OCI-LY7 (cell line): ENCODE measurements at regions not wholly inside any gene's neighbourhood (a gene's known extent, or its start where the extent isn't known, plus 50 kb on each side); places are given as distances from the start of the nearest gene placed in this dataset.
"Not testable (repeated sequence)": the region's sequence is repeated elsewhere in the genome, so short reads cannot be mapped to it uniquely, and the experiment has no call there.

Source experiments
- BruUV-seq: library from RNA; stranded (reverse); fragments of 400-500 nt; replicated peaks from 2 replicates; lab custom pipeline; 2021; lab: Mats Ljungman, UMichigan
- CTCF ChIA-PET: fragments of 300-600 bp; sonication (Branson Sonifier 250); formaldehyde crosslinking; loops from one replicate; lab custom pipeline; 2022; ENCODE audit warnings: antibody characterized with exemption; ENCODE audit not compliant: unreplicated experiment; lab: Charles Lee
- POLR2A ChIA-PET: fragments of 300-600 bp; sonication (Branson Sonifier 250); formaldehyde crosslinking; loops from one replicate; lab custom pipeline; 2022; ENCODE audit warnings: antibody characterized with exemption; lab: Charles Lee
- DNase-seq: peaks from one replicate; pipeline ENCODE4 v3.0.0-alpha.2; 2015; ENCODE audit warnings: low spot score
- H2AFZ ChIP-seq: fragments of 200-600 bp; sonication (generic), shearing (Covaris generic); 2 replicates; pipeline ENCODE4 v1.6.1; 2014; ENCODE audit warnings: mild to moderate bottlenecking, antibody characterized with exemption, low read length, moderate library complexity
- H3K27ac ChIP-seq: fragments of 200-600 bp; sonication (generic); 2 replicates; pipeline ENCODE4 v1.5.1; 2014; ENCODE audit warnings: mixed run types, low read depth, mild to moderate bottlenecking, moderate library complexity, low read length, inconsistent platforms; ENCODE audit not compliant: poor library complexity, severe bottlenecking
- H3K36me3 ChIP-seq: fragments of 200-600 bp; sonication (generic); 2 replicates; pipeline ENCODE4 v1.6.1; 2014; ENCODE audit warnings: mild to moderate bottlenecking, antibody characterized with exemption, low read length, moderate library complexity, mixed read lengths; ENCODE audit not compliant: insufficient read depth
- H3K4me1 ChIP-seq: fragments of 200-600 bp; sonication (generic); 2 replicates; pipeline ENCODE4 v1.5.1; 2014; ENCODE audit warnings: mild to moderate bottlenecking, low read length; ENCODE audit not compliant: insufficient read depth, poor library complexity, severe bottlenecking
- H3K4me2 ChIP-seq: fragments of 200-600 bp; sonication (generic); 2 replicates; pipeline ENCODE4 v1.6.1; 2014; ENCODE audit warnings: mild to moderate bottlenecking, low read length
- H3K4me3 ChIP-seq: fragments of 200-600 bp; sonication (generic); 2 replicates; pipeline ENCODE4 v1.5.1; 2014; ENCODE audit warnings: mild to moderate bottlenecking, low read depth, low read length; ENCODE audit not compliant: poor library complexity, severe bottlenecking
- H3K79me2 ChIP-seq: fragments of 200-600 bp; sonication (generic); 2 replicates; pipeline ENCODE4 v1.6.1; 2016; ENCODE audit warnings: low read depth, mild to moderate bottlenecking, low read length, moderate library complexity, mixed read lengths; ENCODE audit not compliant: insufficient read depth
- H3K9me2 ChIP-seq: fragments of 200-600 bp; sonication (generic); 2 replicates; pipeline ENCODE4 v1.6.1; 2016; ENCODE audit warnings: mild to moderate bottlenecking, low read length, mixed read lengths; ENCODE audit not compliant: insufficient read depth
- H3K9me3 ChIP-seq: fragments of 200-600 bp; sonication (generic); 2 replicates; pipeline ENCODE4 v1.6.1; 2014; ENCODE audit warnings: mild to moderate bottlenecking, mixed run types, low read length, mixed read lengths
- H4K20me1 ChIP-seq: fragments of 200-600 bp; sonication (generic); 2 replicates; pipeline ENCODE4 v1.6.1; 2014; ENCODE audit warnings: mild to moderate bottlenecking, antibody characterized with exemption, low read length, moderate library complexity, mixed read lengths; ENCODE audit not compliant: insufficient read depth
- CTCF ChIP-seq: fragments of 200-600 bp; sonication (generic); conservative IDR thresholded peaks from 2 replicates; pipeline ENCODE4 v1.5.1; 2014; ENCODE audit warnings: mild to moderate bottlenecking, antibody characterized with exemption, low read length, moderate library complexity, mixed read lengths
- EZH2phosphoT487 ChIP-seq: fragments of 200-600 bp; sonication (generic); IDR thresholded peaks from 2 replicates; pipeline ENCODE4 v1.6.1; 2018; ENCODE audit warnings: low read depth, borderline replicate concordance, mild to moderate bottlenecking, mixed run types, antibody characterized with exemption, low read length, moderate library complexity, mixed read lengths
- intact Hi-C: fragments of 100-400 bp; cut with micrococcal nuclease; formaldehyde crosslinking; loops from one replicate; pipeline ENCODE4 v1.10.0; 2022; ENCODE audit not compliant: unreplicated experiment

GRCh38 chr2:160756481-160756880 is 262.9 kb upstream of the RBMS1 start:
- Histone ChIP-seq H3K9me3 (no peaks in the 10 kb centered on the region), H3K9me2 (no peaks in the 10 kb centered on the region; the same call in 1 of the 2 replicates), H3K27ac (no peak overlapping the region), H2AFZ (no peak overlapping the region), H4K20me1 (no peaks in the 10 kb centered on the region), H3K79me2 (no peaks in the 10 kb centered on the region), H3K4me2 (no peak overlapping the region), H3K4me1 (no peaks in the 10 kb centered on the region), H3K4me3 (no peak overlapping the region), H3K36me3 (no peaks in the 10 kb centered on the region)
- TF ChIP-seq CTCF (no peak), EZH2phosphoT487 (no peak)
- POLR2A ChIA-PET, result no interaction called here
- BruUV-seq, result no TSS peak
- CTCF ChIA-PET, result no interaction called here
- DNase-seq, result no peak
- intact Hi-C loops, result no loop called here

GRCh38 chr2:160762493-160763128 is 269.0 kb upstream of the RBMS1 start:
- H3K36me3 ChIP-seq, H3K4me3 ChIP-seq, H3K27ac ChIP-seq, CTCF ChIA-PET, H3K9me3 ChIP-seq, H4K20me1 ChIP-seq, H3K4me1 ChIP-seq, H3K9me2 ChIP-seq, H3K79me2 ChIP-seq, DNase-seq, BruUV-seq, H2AFZ ChIP-seq, intact Hi-C loops, H3K4me2 ChIP-seq: not testable (repeated sequence)
- POLR2A ChIA-PET, result interaction anchor here (0.7 to 1.7 kb wide), 2 partner anchors 13 to 27 kb away, joined by 3 to 5 read pairs; no protein-coding TSS in a partner anchor

- no peaks in the 10 kb centered on the region for H3K79me2 ChIP-seq
- H4K20me1 ChIP-seq, result no peaks in the 10 kb centered on the region
- no peaks in the 10 kb centered on the region for H3K36me3 ChIP-seq
- no peak overlapping the region for H3K27ac ChIP-seq
- no peak overlapping the region for H3K4me3 ChIP-seq
- ChIA-PET CTCF (no interaction called here), POLR2A (no interaction called here)
- no peak overlapping the region for H2AFZ ChIP-seq
- TF ChIP-seq CTCF (no peak), EZH2phosphoT487 (no peak)
- intact Hi-C loops, result no loop called here
- H3K9me3 ChIP-seq, result no peaks in the 10 kb centered on the region
- no TSS peak for BruUV-seq
- no peak overlapping the region for H3K4me2 ChIP-seq
- no peaks in the 10 kb centered on the region for H3K9me2 ChIP-seq
- no peaks in the 10 kb centered on the region for H3K4me1 ChIP-seq
- no peak for DNase-seq
These were observed 289.9 kb upstream of the RBMS1 start for GRCh38 chr2:160783474-160783873.
